ENCODE measurements at regions not wholly inside any gene's neighbourhood (a gene's known extent, or its start where the extent isn't known, plus 50 kb on each side); places are given as distances from the start of the nearest gene placed in this dataset.

GRCh38 chr2:67485431-67485830 is 88.3 kb downstream of the ETAA1 start:
- no peaks in the 10 kb centered on the region for H3K9me3 ChIP-seq
- H3K4me3 ChIP-seq: no peak overlapping the region
- ChIA-PET CTCF (interaction anchor here (0.9 to 1.9 kb wide), 3 partner anchors 9 to 1056 kb away, joined by 3 to 12 read pairs (median 3); no protein-coding TSS in a partner anchor), POLR2A (no interaction called here)
- no peak for FAIRE-seq
- no peak for ATAC-seq
- no peaks in the 10 kb centered on the region for H3K4me1 ChIP-seq
- TF ChIP-seq HES2 (IDR thresholded peaks at IDR 0.05) (no peak), TP53 (CRISPR knock-in tag; IDR thresholded peaks at IDR 0.05) (no peak), JUN (IDR thresholded peaks at IDR 0.05) (no peak), RNF2 (IDR thresholded peaks at IDR 0.05; ENCODE audit: borderline replicate concordance, low read depth) (no peak), MAFK (IDR thresholded peaks at IDR 0.05; ENCODE audit: partially characterized antibody) (no peak), CHD4 (IDR thresholded peaks at IDR 0.05; ENCODE audit: borderline replicate concordance) (no peak), REST (IDR thresholded peaks at IDR 0.05) (no peak), POLR2A (IDR thresholded peaks at IDR 0.05; ENCODE audit: low read length) (no peak), RFX5 (IDR thresholded peaks at IDR 0.05) (no peak), ELK1 (IDR thresholded peaks at IDR 0.05; ENCODE audit: low read depth, low read length) (no peak)
- no peak overlapping the region for H3K4me2 ChIP-seq
- WGBS (ENCODE audit: missing lambda C conversion rate): 30% methylated on average over 2 of the region's 2 CpGs
- H3K27ac ChIP-seq: no peak overlapping the region
- DNase-seq (ENCODE audit: low read depth in 1 of 2, low spot score in 1 of 2): no peak

GRCh38 chr2:67486041-67486796 is 89.1 kb downstream of the ETAA1 start:
- Histone ChIP-seq H3K4me3 (no peak overlapping the region), H3K4me2 (no peak overlapping the region), H3K27ac (no peak overlapping the region), H3K4me1 (no peaks in the 10 kb centered on the region), H3K9me3 (no peaks in the 10 kb centered on the region)
- ATAC-seq (no peak), DNase-seq (ENCODE audit: low read depth in 1 of 2, low spot score in 1 of 2) (no peak), FAIRE-seq (no peak)
- TF ChIP-seq KDM1A (IDR thresholded peaks at IDR 0.05; ENCODE audit: low read depth) (no peak), ZC3H11A (IDR thresholded peaks at IDR 0.05) (no peak), HOXA7 (CRISPR knock-in tag; IDR thresholded peaks at IDR 0.05) (no peak), TFCP2L1 (CRISPR knock-in tag; IDR thresholded peaks at IDR 0.05) (no peak), FOSL2 (IDR thresholded peaks at IDR 0.05) (no peak), FOSL2 (CRISPR knock-in tag; IDR thresholded peaks at IDR 0.05) (no peak), HOXB13 (CRISPR knock-in tag; IDR thresholded peaks at IDR 0.05; ENCODE audit: low read depth) (no peak), E2F6 (IDR thresholded peaks at IDR 0.05; ENCODE audit: borderline replicate concordance, low read depth) (no peak), MAX (IDR thresholded peaks at IDR 0.05) (no peak), RFX5 (IDR thresholded peaks at IDR 0.05) (no peak), ESRRA (IDR thresholded peaks at IDR 0.05; ENCODE audit: borderline replicate concordance, low read length) (no peak), TP53 (CRISPR knock-in tag; IDR thresholded peaks at IDR 0.05) (no peak)
- ChIA-PET CTCF (interaction anchor here (1.3 to 1.9 kb wide), 2 partner anchors 10 to 1057 kb away, joined by 3 to 12 read pairs; no protein-coding TSS in a partner anchor), POLR2A (no interaction called here)
- 11% methylated on average over 1 of the region's 1 CpG for WGBS (ENCODE audit: missing lambda C conversion rate)
